CD4-positive, CD25-positive, alpha-beta regulatory T cell (primary cell): ENCODE measurements at regions not wholly inside any gene's neighbourhood (a gene's known extent, or its start where the extent isn't known, plus 50 kb on each side); places are given as distances from the start of the nearest gene placed in this dataset.

Source experiments
- ATAC-seq, 2 donors: fragments of 150-1000 bp; cut with Tn5 transposase; one replicate each; pipeline ENCODE4 v1.10.0; 2021; ENCODE audit warnings: low read depth in 2 of 2, moderate number of reproducible peaks in 2 of 2, moderate library complexity in 1 of 2
- DNase-seq, 3 donors: peaks; one replicate each; pipeline versions ENCODE4 v3.0.0 to v3.0.0-alpha.2; 2012 to 2022; ENCODE audit warnings: mixed read lengths in 1 of 3
- H3K27ac ChIP-seq: one replicate; pipeline ENCODE4 v1.7.0; 2013; ENCODE audit warnings: mild to moderate bottlenecking, low read length; ENCODE audit not compliant: insufficient read depth, poor library complexity, severe bottlenecking
- H3K27me3 ChIP-seq: one replicate; pipeline ENCODE4 v1.7.0; 2013; ENCODE audit warnings: low read length; ENCODE audit not compliant: control insufficient read depth, insufficient read depth
- H3K36me3 ChIP-seq: one replicate; pipeline ENCODE4 v1.7.0; 2013; ENCODE audit warnings: mild to moderate bottlenecking, low read length, moderate library complexity; ENCODE audit not compliant: control insufficient read depth, insufficient read depth
- H3K4me1 ChIP-seq: 2 replicates; pipeline ENCODE4 v1.7.0; 2013; ENCODE audit warnings: mild to moderate bottlenecking, low read length; ENCODE audit not compliant: insufficient read depth, control insufficient read depth, poor library complexity, severe bottlenecking
- H3K4me3 ChIP-seq: one replicate; pipeline ENCODE4 v1.7.0; 2013; ENCODE audit warnings: low read depth, mild to moderate bottlenecking, low read length, moderate library complexity
- H3K9me3 ChIP-seq, 2 experiments: 1 replicate in 1 of 2; 2 replicates in 1 of 2; pipeline ENCODE4 v1.7.0; 2013; ENCODE audit warnings: low read length in 2 of 2, mild to moderate bottlenecking in 1 of 2, moderate library complexity in 1 of 2; ENCODE audit not compliant: control insufficient read depth in 2 of 2
- H3K27ac Mint-ChIP-seq, 3 donors: one replicate each; pipeline ENCODE4 v1.8.0; 2020 to 2022; ENCODE audit warnings: mild to moderate bottlenecking in 3 of 3, mixed read lengths in 3 of 3, moderate library complexity in 2 of 3
- H3K27me3 Mint-ChIP-seq: one replicate; pipeline ENCODE4 v1.8.0; 2022; ENCODE audit warnings: mild to moderate bottlenecking, mixed read lengths
- H3K36me3 Mint-ChIP-seq: one replicate; pipeline ENCODE4 v1.8.0; 2020; ENCODE audit warnings: mixed read lengths
- H3K4me1 Mint-ChIP-seq, 4 donors: one replicate each; pipeline ENCODE4 v1.8.0; 2020 to 2022; ENCODE audit warnings: mixed read lengths in 4 of 4, mild to moderate bottlenecking in 1 of 4
- H3K4me3 Mint-ChIP-seq, 4 donors: one replicate each; pipeline ENCODE4 v1.8.0; 2020 to 2022; ENCODE audit warnings: mild to moderate bottlenecking in 4 of 4, mixed read lengths in 4 of 4, moderate library complexity in 3 of 4
- H3K9me3 Mint-ChIP-seq, 7 donors: one replicate each; pipeline ENCODE4 v1.8.0; 2020 to 2022; ENCODE audit warnings: mixed read lengths in 7 of 7, mild to moderate bottlenecking in 3 of 7, moderate library complexity in 2 of 7

GRCh38 chr21:28834335-28835238 is 158.1 kb downstream of the LTN1 start:
- Mint-ChIP-seq H3K27ac (peak overlapping the region; percentile 50 to 98 (median 65)), H3K4me3 (peak overlapping the region; percentile 64 to 88 (median 81)), H3K36me3 (peaks cover 11% of the 10 kb centered on the region), H3K4me1 (peaks cover 45 to 93% (median 61%) of the 10 kb centered on the region in 4 donors), H3K9me3 (peaks cover 0 to 4% (median 0%) of the 10 kb centered on the region in 7 donors), H3K27me3 (no peaks in the 10 kb centered on the region)
- Histone ChIP-seq H3K27me3 (no peaks in the 10 kb centered on the region), H3K4me1 (peaks cover 56% of the 10 kb centered on the region), H3K9me3 (no peaks in the 10 kb centered on the region), H3K36me3 (no peaks in the 10 kb centered on the region), H3K4me3 (peak overlapping the region; percentile 79), H3K27ac (peak overlapping the region; percentile 17)
- ATAC-seq (no peak), DNase-seq (no peak)

- DNase-seq = no peak
- Histone ChIP-seq H3K27me3 (no peaks in the 10 kb centered on the region), H3K4me3 (peak overlapping the region; percentile 76), H3K27ac (peak overlapping the region; percentile 64), H3K9me3 (no peaks in the 10 kb centered on the region), H3K4me1 (peaks cover 56% of the 10 kb centered on the region), H3K36me3 (no peaks in the 10 kb centered on the region)
- no peaks in the 10 kb centered on the region for H3K27me3 Mint-ChIP-seq
- no peak for ATAC-seq
- peak overlapping the region; percentile 50 to 98 (median 65) for H3K27ac Mint-ChIP-seq
- peaks cover 38 to 89% (median 61%) of the 10 kb centered on the region in 4 donors for H3K4me1 Mint-ChIP-seq
- peaks cover 0 to 4% (median 0%) of the 10 kb centered on the region in 7 donors for H3K9me3 Mint-ChIP-seq
- H3K36me3 Mint-ChIP-seq = peaks cover 3% of the 10 kb centered on the region
- H3K4me3 Mint-ChIP-seq = peak overlapping the region; percentile 63 to 86 (median 68)
These were observed 159.1 kb downstream of the LTN1 start for GRCh38 chr21:28833609-28834008.

GRCh38 chr21:28833182-28833581 is 159.5 kb downstream of the LTN1 start:
- no peaks in the 10 kb centered on the region for H3K36me3 ChIP-seq
- peak overlapping the region; percentile 76 for H3K4me3 ChIP-seq
- H3K4me3 Mint-ChIP-seq = peak overlapping the region; percentile 63 to 86 (median 68)
- peak overlapping the region; percentile 64 for H3K27ac ChIP-seq
- no peaks in the 10 kb centered on the region for H3K9me3 ChIP-seq
- H3K9me3 Mint-ChIP-seq = peaks cover 0 to 4% (median 0%) of the 10 kb centered on the region in 7 donors
- H3K27me3 ChIP-seq = no peaks in the 10 kb centered on the region
- H3K4me1 Mint-ChIP-seq = peaks cover 38 to 86% (median 62%) of the 10 kb centered on the region in 4 donors
- peak overlapping the region; percentile 28 to 98 (median 50) for H3K27ac Mint-ChIP-seq
- no peaks in the 10 kb centered on the region for H3K27me3 Mint-ChIP-seq
- peaks cover 56% of the 10 kb centered on the region for H3K4me1 ChIP-seq
- DNase-seq (no peak), ATAC-seq (no peak)
- H3K36me3 Mint-ChIP-seq = peaks cover 3% of the 10 kb centered on the region

GRCh38 chr21:28832715-28833061 is 160.0 kb downstream of the LTN1 start:
- Histone ChIP-seq H3K27ac (peak overlapping the region; percentile 64), H3K36me3 (no peaks in the 10 kb centered on the region), H3K4me3 (peak overlapping the region; percentile 76), H3K9me3 (no peaks in the 10 kb centered on the region), H3K4me1 (peaks cover 56% of the 10 kb centered on the region), H3K27me3 (no peaks in the 10 kb centered on the region)
- Mint-ChIP-seq H3K27me3 (no peaks in the 10 kb centered on the region), H3K9me3 (peaks cover 0 to 4% (median 0%) of the 10 kb centered on the region in 7 donors), H3K36me3 (peaks cover 3% of the 10 kb centered on the region), H3K4me1 (peaks cover 39 to 86% (median 63%) of the 10 kb centered on the region in 4 donors), H3K27ac (peak overlapping the region; percentile 39 to 98 (median 50)), H3K4me3 (peak overlapping the region; percentile 63 to 86 (median 68))
- DNase-seq (no peak), ATAC-seq (peak in 1 of 2 donors; percentile 3)

- DNase-seq (peak; percentile 4 to 89 (median 66)), ATAC-seq (peak; percentile 95)
- Histone ChIP-seq H3K36me3 (no peaks in the 10 kb centered on the region), H3K27me3 (no peaks in the 10 kb centered on the region), H3K27ac (peak overlapping the region; percentile 64), H3K9me3 (no peaks in the 10 kb centered on the region), H3K4me3 (peak overlapping the region; percentile 76), H3K4me1 (peaks cover 52% of the 10 kb centered on the region)
- Mint-ChIP-seq H3K27ac (peak overlapping the region; percentile 39 to 98 (median 50)), H3K9me3 (peaks cover 0 to 4% (median 0%) of the 10 kb centered on the region in 7 donors), H3K36me3 (peaks cover 3% of the 10 kb centered on the region), H3K4me1 (peaks cover 39 to 86% (median 63%) of the 10 kb centered on the region in 4 donors), H3K4me3 (peak overlapping the region; percentile 63 to 86 (median 68)), H3K27me3 (no peaks in the 10 kb centered on the region)
These were observed 160.5 kb downstream of the LTN1 start for GRCh38 chr21:28832013-28832714.

GRCh38 chr21:28828981-28829380 is 163.7 kb downstream of the LTN1 start:
- DNase-seq (no peak), ATAC-seq (no peak)
- peaks cover 37% of the 10 kb centered on the region for H3K4me1 ChIP-seq
- H3K27me3 Mint-ChIP-seq = no peaks in the 10 kb centered on the region
- peaks cover 3% of the 10 kb centered on the region for H3K36me3 Mint-ChIP-seq
- H3K4me3 Mint-ChIP-seq = no peak overlapping the region
- H3K36me3 ChIP-seq = no peaks in the 10 kb centered on the region
- H3K4me1 Mint-ChIP-seq = peaks cover 34 to 65% (median 45%) of the 10 kb centered on the region in 4 donors
- H3K9me3 ChIP-seq = no peaks in the 10 kb centered on the region
- no peak overlapping the region for H3K4me3 ChIP-seq
- H3K27ac ChIP-seq = no peak overlapping the region
- peak overlapping the region in 1 of 3 donors; percentile 48 for H3K27ac Mint-ChIP-seq
- peaks cover 0 to 2% (median 0%) of the 10 kb centered on the region in 7 donors for H3K9me3 Mint-ChIP-seq
- no peaks in the 10 kb centered on the region for H3K27me3 ChIP-seq

- Mint-ChIP-seq H3K4me3 (peak overlapping the region in 1 of 4 donors; percentile 34), H3K36me3 (peaks cover 3% of the 10 kb centered on the region), H3K4me1 (peaks cover 30 to 56% (median 37%) of the 10 kb centered on the region in 4 donors), H3K27ac (peak overlapping the region in 1 of 3 donors; percentile 13), H3K27me3 (no peaks in the 10 kb centered on the region), H3K9me3 (peaks cover 0 to 2% (median 0%) of the 10 kb centered on the region in 7 donors)
- H3K9me3 ChIP-seq = no peaks in the 10 kb centered on the region
- no peak overlapping the region for H3K4me3 ChIP-seq
- no peaks in the 10 kb centered on the region for H3K36me3 ChIP-seq
- DNase-seq (no peak), ATAC-seq (no peak)
- no peaks in the 10 kb centered on the region for H3K27me3 ChIP-seq
- no peak overlapping the region for H3K27ac ChIP-seq
- H3K4me1 ChIP-seq = peaks cover 27% of the 10 kb centered on the region
These were observed 164.7 kb downstream of the LTN1 start for GRCh38 chr21:28828021-28828420.
